Esophagus squamous epithelium (tissue), 5 donors: ENCODE measurements at regions not wholly inside any gene's neighbourhood (a gene's known extent, or its start where the extent isn't known, plus 50 kb on each side); places are given as distances from the start of the nearest gene placed in this dataset.
"Not testable (repeated sequence)": the region's sequence is repeated elsewhere in the genome, so short reads cannot be mapped to it uniquely, and the experiment has no call there.

Experiments used
- DNase-seq: peaks from one replicate; lab custom pipeline; 2025; lab: John Stamatoyannopoulos, UW
- H3K27ac ChIP-seq, 4 donors: fragments of 200-600 bp; sonication (generic); one replicate each; pipeline ENCODE4 v1.5.1; 2016 to 2019; ENCODE audit warnings: mild to moderate bottlenecking in 1 of 4
- H3K27me3 ChIP-seq, 4 donors: fragments of 200-600 bp; sonication (generic); 1 replicate in 3 of 4; 2 replicates in 1 of 4; pipeline versions ENCODE4 v1.5.1 to v1.6.0; 2017 to 2021; ENCODE audit warnings: antibody characterized with exemption in 1 of 4
- H3K36me3 ChIP-seq, 3 donors: fragments of 200-600 bp; sonication (generic); one replicate each; pipeline ENCODE4 v1.5.1; 2016 to 2019
- H3K4me1 ChIP-seq, 3 donors: fragments of 200-600 bp; sonication (generic); one replicate each; pipeline ENCODE4 v1.5.1; 2017 to 2019
- H3K4me3 ChIP-seq, 4 donors: fragments of 200-600 bp; sonication (generic); 1 replicate in 3 of 4; 2 replicates in 1 of 4; pipeline ENCODE4 v1.5.1; 2016 to 2019; ENCODE audit warnings: mild to moderate bottlenecking in 2 of 4, moderate library complexity in 1 of 4
- H3K9me3 ChIP-seq, 3 donors: fragments of 200-600 bp; sonication (generic); one replicate each; pipeline ENCODE4 v1.5.1; 2016 to 2019
- POLR2A ChIP-seq, 4 donors: fragments of 450-650 bp; IDR thresholded peaks; one replicate each; pipeline ENCODE4 v1.6.1; 2017; ENCODE audit warnings: antibody characterized with exemption in 4 of 4, mild to moderate bottlenecking in 4 of 4, moderate library complexity in 3 of 4
- WGBS, 2 donors: methylation state at CpG; one replicate each; pipeline ENCODE4 v1.1.5; 2018; 5-methylcytosine and 5-hydroxymethylcytosine counted together
- intact Hi-C: fragments of 100-400 bp; cut with DNase I; formaldehyde crosslinking; loops from one replicate; pipeline ENCODE4 v1.15.0; 2022
- TF ChIP-seq, protein P1 (sequence below), 6 experiments: fragments of 450-650 bp in 4 of 6; fragments of 200-600 bp in 2 of 6; sonication (generic) in 2 of 6; IDR thresholded peaks; one replicate each; pipeline ENCODE4 v1.5.1; 2016 to 2019; ENCODE audit warnings: antibody characterized with exemption in 6 of 6, mild to moderate bottlenecking in 4 of 6, moderate library complexity in 4 of 6
- donor health status: DM: yes; HTN: yes; CAD: no.

DNA sequence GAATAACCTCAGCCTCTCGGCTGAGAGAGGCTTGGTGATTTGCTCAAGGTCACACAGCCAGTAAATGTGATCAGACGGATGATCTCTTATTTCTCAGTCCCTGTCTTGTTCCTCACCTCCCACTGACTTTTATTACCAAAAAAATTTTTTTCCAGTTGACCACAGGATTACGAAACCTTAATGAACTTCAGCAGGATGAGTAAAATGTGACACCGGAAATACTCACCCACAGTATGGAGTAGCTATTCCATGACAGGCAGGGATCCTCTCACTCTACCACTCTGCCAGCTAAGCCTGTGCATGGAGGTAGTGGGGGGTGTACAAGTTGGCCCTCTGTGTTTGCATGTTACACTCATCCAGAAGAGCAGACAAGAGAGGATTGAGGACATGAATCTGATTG is 916.4 kb downstream of the UQCRFS1 start:
- intact Hi-C loops, result no loop called here
- no peak for DNase-seq
- no peak overlapping the region for H3K4me3 ChIP-seq
- TF ChIP-seq, protein P1, sequence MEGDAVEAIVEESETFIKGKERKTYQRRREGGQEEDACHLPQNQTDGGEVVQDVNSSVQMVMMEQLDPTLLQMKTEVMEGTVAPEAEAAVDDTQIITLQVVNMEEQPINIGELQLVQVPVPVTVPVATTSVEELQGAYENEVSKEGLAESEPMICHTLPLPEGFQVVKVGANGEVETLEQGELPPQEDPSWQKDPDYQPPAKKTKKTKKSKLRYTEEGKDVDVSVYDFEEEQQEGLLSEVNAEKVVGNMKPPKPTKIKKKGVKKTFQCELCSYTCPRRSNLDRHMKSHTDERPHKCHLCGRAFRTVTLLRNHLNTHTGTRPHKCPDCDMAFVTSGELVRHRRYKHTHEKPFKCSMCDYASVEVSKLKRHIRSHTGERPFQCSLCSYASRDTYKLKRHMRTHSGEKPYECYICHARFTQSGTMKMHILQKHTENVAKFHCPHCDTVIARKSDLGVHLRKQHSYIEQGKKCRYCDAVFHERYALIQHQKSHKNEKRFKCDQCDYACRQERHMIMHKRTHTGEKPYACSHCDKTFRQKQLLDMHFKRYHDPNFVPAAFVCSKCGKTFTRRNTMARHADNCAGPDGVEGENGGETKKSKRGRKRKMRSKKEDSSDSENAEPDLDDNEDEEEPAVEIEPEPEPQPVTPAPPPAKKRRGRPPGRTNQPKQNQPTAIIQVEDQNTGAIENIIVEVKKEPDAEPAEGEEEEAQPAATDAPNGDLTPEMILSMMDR (IDR thresholded peaks at IDR 0.05), result no peak
- TF ChIP-seq POLR2A (IDR thresholded peaks at IDR 0.05), result no peak
- H3K36me3 ChIP-seq, result no peaks in the 10 kb centered on the region
- no peaks in the 10 kb centered on the region for H3K4me1 ChIP-seq
- 77 to 83% methylated on average over 4 of the region's 4 CpGs for WGBS, 2 donors
- H3K27me3 ChIP-seq, result no peaks in the 10 kb centered on the region
- no peak overlapping the region for H3K27ac ChIP-seq
- H3K9me3 ChIP-seq, result peaks cover 0 to 8% (median 5%) of the 10 kb centered on the region in 3 donors

DNA sequence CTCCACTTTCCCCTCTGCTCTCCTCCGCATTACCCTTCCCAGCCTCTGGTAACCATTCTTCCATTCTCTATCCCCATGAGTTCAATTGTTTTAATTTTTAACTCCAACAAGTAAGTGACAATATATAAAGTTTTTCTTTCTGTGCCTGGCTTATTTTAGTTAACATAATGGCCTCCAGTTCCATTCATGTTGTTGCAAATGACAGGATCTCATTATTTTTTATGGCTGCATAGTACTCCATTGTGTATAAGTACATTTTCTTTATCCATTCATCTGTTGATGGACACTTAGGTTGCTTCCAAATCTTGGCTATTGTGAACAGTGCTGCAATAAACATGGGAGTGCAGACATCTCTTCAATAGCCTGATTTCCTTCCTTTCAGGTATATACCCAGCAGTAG is 918.0 kb downstream of the UQCRFS1 start:
- intact Hi-C loops, H3K4me1 ChIP-seq: not testable (repeated sequence)
- WGBS, 2 donors, result 88 to 95% methylated on average over 1 of the region's 1 CpG

DNA sequence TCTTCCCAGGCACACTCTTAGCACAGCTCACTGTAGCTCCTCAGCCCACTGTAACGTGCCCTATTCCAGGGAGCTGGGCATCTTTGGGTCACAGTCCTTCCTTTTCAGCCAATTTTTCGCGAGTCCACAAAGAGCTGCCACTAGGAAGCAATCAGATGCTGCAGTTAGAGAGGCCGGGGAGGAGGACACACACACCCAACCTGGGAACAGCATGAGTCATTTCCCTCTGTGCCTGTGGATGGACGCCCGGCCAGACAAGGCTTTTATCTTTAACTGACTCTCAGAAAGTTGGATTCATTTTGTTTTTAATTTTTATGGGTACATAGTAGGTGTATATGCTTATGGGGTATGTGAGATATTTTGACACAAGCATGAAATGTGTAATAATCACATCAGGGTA is 918.6 kb downstream of the UQCRFS1 start:
- 35 to 39% methylated on average over 6 of the region's 6 CpGs for WGBS, 2 donors
- H3K27ac ChIP-seq, result no peak overlapping the region
- intact Hi-C loops, result no loop called here
- H3K36me3 ChIP-seq, result no peaks in the 10 kb centered on the region
- H3K4me3 ChIP-seq, result no peak overlapping the region
- peaks cover 0 to 12% (median 0%) of the 10 kb centered on the region in 3 donors for H3K9me3 ChIP-seq
- H3K27me3 ChIP-seq, result no peaks in the 10 kb centered on the region
- DNase-seq, result no peak
- TF ChIP-seq POLR2A (IDR thresholded peaks at IDR 0.05), result no peak
- TF ChIP-seq, protein P1 (IDR thresholded peaks at IDR 0.05), result no peak
- H3K4me1 ChIP-seq, result peaks cover 0 to 6% (median 0%) of the 10 kb centered on the region in 3 donors

More for the DNA sequence above, 918.0 kb downstream of the UQCRFS1 start:
- not testable (repeated sequence) for H3K4me3 ChIP-seq, H3K36me3 ChIP-seq, H3K27me3 ChIP-seq, DNase-seq, H3K27ac ChIP-seq
- peaks cover 0 to 12% (median 5%) of the 10 kb centered on the region in 3 donors for H3K9me3 ChIP-seq

DNA sequence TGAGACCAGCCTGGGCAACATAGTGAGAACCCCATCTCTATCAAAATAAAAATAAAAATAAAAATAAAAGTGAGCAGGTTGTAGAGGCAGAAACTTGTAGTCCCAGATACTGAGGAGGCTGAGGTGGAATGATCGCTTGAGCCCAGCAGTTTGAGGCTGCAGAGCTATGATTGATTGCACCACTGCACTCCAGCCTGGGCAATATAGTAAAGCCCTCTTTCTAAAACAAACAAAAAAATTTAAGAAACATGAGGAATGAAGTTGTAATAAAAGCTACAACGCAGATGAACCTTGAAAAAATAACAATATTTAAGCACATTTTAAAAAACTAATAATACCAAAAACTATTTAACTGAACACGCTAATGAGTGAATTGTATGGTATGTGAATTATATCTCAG is 919.3 kb downstream of the UQCRFS1 start:
- TF ChIP-seq POLR2A (IDR thresholded peaks at IDR 0.05), result no peak
- TF ChIP-seq, protein P1 (IDR thresholded peaks at IDR 0.05), result no peak
- Histone ChIP-seq H3K27ac (no peak overlapping the region), H3K4me1 (peaks cover 0 to 10% (median 0%) of the 10 kb centered on the region in 3 donors), H3K27me3 (no peaks in the 10 kb centered on the region), H3K36me3 (no peaks in the 10 kb centered on the region), H3K4me3 (no peak overlapping the region), H3K9me3 (peaks cover 0 to 12% (median 0%) of the 10 kb centered on the region in 3 donors)
- 73 to 90% methylated on average over 3 of the region's 3 CpGs for WGBS, 2 donors
- intact Hi-C loops, result no loop called here
- no peak for DNase-seq

DNA sequence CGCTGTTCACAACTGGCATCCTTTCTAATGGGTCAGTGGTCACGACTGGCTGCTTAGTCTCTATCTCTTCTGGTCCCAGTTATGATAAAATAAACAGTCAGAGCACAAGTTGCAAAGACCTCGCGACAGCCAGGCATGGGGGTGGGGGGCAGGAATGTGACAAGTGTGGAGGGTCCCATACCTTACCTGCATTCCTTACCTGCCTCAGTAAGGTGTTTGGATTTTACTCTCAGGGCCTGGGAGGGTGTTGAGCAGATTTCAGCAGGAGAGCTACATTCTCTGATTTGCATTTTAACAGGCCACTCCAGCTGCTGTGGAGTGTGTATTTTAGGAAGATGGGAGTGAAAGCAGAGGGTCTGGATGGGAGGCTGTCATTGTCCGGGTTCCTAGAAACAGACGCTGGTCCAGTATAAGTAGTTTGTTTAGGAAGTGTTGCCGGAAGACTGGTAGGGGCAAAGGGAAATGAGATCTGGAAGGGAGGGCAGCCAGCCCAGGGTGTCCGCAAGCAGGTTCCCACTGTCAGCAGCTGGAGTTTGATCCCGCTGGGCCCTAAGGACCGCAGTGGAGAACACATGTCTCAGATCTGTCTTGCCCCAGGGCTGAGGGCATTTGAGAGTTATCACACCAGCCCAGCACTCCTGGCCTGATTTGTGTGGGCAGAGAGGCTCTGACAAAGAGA is 920.0 kb downstream of the UQCRFS1 start:
- Histone ChIP-seq H3K27me3 (no peaks in the 10 kb centered on the region), H3K36me3 (no peaks in the 10 kb centered on the region), H3K27ac (no peak overlapping the region), H3K4me3 (no peak overlapping the region), H3K9me3 (peaks cover 0 to 12% (median 0%) of the 10 kb centered on the region in 3 donors), H3K4me1 (peaks cover 0 to 10% (median 0%) of the 10 kb centered on the region in 3 donors)
- no peak for DNase-seq
- intact Hi-C loops, result no loop called here
- 56 to 66% methylated on average over 9 to 10 of the region's 10 CpGs for WGBS, 2 donors
- TF ChIP-seq, protein P1 (IDR thresholded peaks at IDR 0.05), result no peak
- no peak for TF ChIP-seq POLR2A (IDR thresholded peaks at IDR 0.05)
